ENCODE measurements at regions not wholly inside any gene's neighbourhood (a gene's known extent, or its start where the extent isn't known, plus 50 kb on each side); places are given as distances from the start of the nearest gene placed in this dataset.

DNA sequence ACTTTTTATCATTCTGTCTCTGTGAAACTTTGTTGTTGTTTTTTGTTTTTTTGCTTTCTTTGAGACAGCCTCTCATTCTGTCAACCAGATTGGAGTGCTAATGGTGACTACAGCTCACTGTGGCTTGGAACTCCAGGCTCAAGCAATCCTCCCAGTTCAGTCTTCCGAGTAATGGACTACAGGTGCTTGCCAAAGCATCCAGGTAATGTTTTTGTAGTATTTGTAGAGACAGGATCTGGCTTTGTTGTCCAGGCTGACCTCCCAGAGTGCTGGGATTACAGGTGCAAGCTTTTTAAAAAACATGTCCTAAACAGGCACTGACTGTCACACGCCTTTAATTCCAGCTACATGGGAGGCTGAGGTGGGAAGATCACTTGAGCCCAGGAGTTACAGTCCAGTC, 235.1 kb downstream of the MEF2C start:
- WGBS = 73% methylated on average over 2 of the region's 2 CpGs
- H3K36me3 ChIP-seq (ENCODE audit: control insufficient read depth in 4 of 4, insufficient read depth in 3 of 4, low read depth in 1 of 4, low read length in 3 of 4) = no peaks in the 10 kb centered on the region
- H3K9ac ChIP-seq (ENCODE audit: low read depth in 1 of 2, low read length in 2 of 2) = no peak overlapping the region
- H3K27me3 ChIP-seq (ENCODE audit: control insufficient read depth in 4 of 4, insufficient read depth in 4 of 4, low read length in 3 of 4) = peaks cover 0 to 4% (median 2%) of the 10 kb centered on the region in 4 donors
- DNase-seq (ENCODE audit: low spot score) = no peak
- H3K27ac ChIP-seq (ENCODE audit: low read depth in 1 of 2, low read length in 2 of 2) = no peak overlapping the region
- TF ChIP-seq, protein P1, sequence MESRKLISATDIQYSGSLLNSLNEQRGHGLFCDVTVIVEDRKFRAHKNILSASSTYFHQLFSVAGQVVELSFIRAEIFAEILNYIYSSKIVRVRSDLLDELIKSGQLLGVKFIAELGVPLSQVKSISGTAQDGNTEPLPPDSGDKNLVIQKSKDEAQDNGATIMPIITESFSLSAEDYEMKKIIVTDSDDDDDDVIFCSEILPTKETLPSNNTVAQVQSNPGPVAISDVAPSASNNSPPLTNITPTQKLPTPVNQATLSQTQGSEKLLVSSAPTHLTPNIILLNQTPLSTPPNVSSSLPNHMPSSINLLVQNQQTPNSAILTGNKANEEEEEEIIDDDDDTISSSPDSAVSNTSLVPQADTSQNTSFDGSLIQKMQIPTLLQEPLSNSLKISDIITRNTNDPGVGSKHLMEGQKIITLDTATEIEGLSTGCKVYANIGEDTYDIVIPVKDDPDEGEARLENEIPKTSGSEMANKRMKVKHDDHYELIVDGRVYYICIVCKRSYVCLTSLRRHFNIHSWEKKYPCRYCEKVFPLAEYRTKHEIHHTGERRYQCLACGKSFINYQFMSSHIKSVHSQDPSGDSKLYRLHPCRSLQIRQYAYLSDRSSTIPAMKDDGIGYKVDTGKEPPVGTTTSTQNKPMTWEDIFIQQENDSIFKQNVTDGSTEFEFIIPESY (IDR thresholded peaks at IDR 0.05) = no peak
- no peak for TF ChIP-seq TAF1 (conservative IDR thresholded peaks at IDR 0.05)
- TF ChIP-seq FOXA1 (IDR thresholded peaks at IDR 0.05) = no peak
- no peak for TF ChIP-seq YY1 (IDR thresholded peaks at IDR 0.05)
- no peak for TF ChIP-seq NR2F2 (IDR thresholded peaks at IDR 0.05)
- TF ChIP-seq HNF4A (conservative IDR thresholded peaks at IDR 0.05) = no peak
- TF ChIP-seq, protein P2, sequence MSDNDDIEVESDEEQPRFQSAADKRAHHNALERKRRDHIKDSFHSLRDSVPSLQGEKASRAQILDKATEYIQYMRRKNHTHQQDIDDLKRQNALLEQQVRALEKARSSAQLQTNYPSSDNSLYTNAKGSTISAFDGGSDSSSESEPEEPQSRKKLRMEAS (IDR thresholded peaks at IDR 0.05) = no peak
- TF ChIP-seq, protein P3, sequence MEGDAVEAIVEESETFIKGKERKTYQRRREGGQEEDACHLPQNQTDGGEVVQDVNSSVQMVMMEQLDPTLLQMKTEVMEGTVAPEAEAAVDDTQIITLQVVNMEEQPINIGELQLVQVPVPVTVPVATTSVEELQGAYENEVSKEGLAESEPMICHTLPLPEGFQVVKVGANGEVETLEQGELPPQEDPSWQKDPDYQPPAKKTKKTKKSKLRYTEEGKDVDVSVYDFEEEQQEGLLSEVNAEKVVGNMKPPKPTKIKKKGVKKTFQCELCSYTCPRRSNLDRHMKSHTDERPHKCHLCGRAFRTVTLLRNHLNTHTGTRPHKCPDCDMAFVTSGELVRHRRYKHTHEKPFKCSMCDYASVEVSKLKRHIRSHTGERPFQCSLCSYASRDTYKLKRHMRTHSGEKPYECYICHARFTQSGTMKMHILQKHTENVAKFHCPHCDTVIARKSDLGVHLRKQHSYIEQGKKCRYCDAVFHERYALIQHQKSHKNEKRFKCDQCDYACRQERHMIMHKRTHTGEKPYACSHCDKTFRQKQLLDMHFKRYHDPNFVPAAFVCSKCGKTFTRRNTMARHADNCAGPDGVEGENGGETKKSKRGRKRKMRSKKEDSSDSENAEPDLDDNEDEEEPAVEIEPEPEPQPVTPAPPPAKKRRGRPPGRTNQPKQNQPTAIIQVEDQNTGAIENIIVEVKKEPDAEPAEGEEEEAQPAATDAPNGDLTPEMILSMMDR (IDR thresholded peaks at IDR 0.05; ENCODE audit: low read depth, low read length, missing input control) = no peak
- no peak for TF ChIP-seq HNF4G (IDR thresholded peaks at IDR 0.05)
- TF ChIP-seq, protein P4, sequence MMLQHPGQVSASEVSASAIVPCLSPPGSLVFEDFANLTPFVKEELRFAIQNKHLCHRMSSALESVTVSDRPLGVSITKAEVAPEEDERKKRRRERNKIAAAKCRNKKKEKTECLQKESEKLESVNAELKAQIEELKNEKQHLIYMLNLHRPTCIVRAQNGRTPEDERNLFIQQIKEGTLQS (IDR thresholded peaks at IDR 0.05) = no peak
- TF ChIP-seq EGR1 (IDR thresholded peaks at IDR 0.05; ENCODE audit: low read depth in 2 of 2) = no peak
- no peak for TF ChIP-seq RAD21 (IDR thresholded peaks at IDR 0.05)
- TF ChIP-seq GABPA (IDR thresholded peaks at IDR 0.05 in 1 of 2, conservative IDR thresholded peaks at IDR 0.05 in 1 of 2) = no peak
- TF ChIP-seq, protein P5, sequence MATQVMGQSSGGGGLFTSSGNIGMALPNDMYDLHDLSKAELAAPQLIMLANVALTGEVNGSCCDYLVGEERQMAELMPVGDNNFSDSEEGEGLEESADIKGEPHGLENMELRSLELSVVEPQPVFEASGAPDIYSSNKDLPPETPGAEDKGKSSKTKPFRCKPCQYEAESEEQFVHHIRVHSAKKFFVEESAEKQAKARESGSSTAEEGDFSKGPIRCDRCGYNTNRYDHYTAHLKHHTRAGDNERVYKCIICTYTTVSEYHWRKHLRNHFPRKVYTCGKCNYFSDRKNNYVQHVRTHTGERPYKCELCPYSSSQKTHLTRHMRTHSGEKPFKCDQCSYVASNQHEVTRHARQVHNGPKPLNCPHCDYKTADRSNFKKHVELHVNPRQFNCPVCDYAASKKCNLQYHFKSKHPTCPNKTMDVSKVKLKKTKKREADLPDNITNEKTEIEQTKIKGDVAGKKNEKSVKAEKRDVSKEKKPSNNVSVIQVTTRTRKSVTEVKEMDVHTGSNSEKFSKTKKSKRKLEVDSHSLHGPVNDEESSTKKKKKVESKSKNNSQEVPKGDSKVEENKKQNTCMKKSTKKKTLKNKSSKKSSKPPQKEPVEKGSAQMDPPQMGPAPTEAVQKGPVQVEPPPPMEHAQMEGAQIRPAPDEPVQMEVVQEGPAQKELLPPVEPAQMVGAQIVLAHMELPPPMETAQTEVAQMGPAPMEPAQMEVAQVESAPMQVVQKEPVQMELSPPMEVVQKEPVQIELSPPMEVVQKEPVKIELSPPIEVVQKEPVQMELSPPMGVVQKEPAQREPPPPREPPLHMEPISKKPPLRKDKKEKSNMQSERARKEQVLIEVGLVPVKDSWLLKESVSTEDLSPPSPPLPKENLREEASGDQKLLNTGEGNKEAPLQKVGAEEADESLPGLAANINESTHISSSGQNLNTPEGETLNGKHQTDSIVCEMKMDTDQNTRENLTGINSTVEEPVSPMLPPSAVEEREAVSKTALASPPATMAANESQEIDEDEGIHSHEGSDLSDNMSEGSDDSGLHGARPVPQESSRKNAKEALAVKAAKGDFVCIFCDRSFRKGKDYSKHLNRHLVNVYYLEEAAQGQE (IDR thresholded peaks at IDR 0.05) = no peak
- TF ChIP-seq JUND (IDR thresholded peaks at IDR 0.05) = no peak
- no peak for TF ChIP-seq SP1 (IDR thresholded peaks at IDR 0.05)
- no peak for TF ChIP-seq RXRA (IDR thresholded peaks at IDR 0.05)
- no peaks in the 10 kb centered on the region for H3K4me1 ChIP-seq (ENCODE audit: control insufficient read depth in 4 of 4, insufficient read depth in 4 of 4, low read length in 3 of 4)
- no peak overlapping the region for H3K4me3 ChIP-seq (ENCODE audit: low read depth in 1 of 3, low read length in 3 of 3)
- H3K9me3 ChIP-seq (ENCODE audit: control insufficient read depth in 4 of 4, low read length in 3 of 4) = no peaks in the 10 kb centered on the region

DNA sequence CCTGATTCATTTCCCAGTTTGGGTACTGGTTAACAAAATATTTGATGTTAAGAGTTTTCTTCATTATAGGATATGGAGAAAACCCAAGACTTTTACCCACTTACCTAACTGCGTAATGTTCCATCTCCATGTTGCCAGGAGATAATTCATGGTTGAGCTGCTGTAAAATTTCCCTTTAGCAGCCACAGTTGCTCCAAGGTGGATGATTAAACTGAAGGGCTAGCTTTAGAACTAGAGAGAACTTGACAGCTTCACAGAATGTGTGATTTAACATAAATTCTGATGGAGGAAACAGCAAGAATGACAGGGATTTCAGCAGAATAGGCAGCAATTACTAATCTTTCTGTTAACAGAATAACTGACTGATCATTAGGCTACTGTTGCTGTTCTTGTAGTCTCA, 236.1 kb downstream of the MEF2C start:
- no peaks in the 10 kb centered on the region for H3K4me1 ChIP-seq (ENCODE audit: control insufficient read depth in 4 of 4, insufficient read depth in 4 of 4, low read length in 3 of 4)
- 90% methylated on average over 1 of the region's 1 CpG for WGBS
- H3K9me3 ChIP-seq (ENCODE audit: control insufficient read depth in 4 of 4, low read length in 3 of 4) = no peaks in the 10 kb centered on the region
- no peak for DNase-seq (ENCODE audit: low spot score)
- no peaks in the 10 kb centered on the region for H3K36me3 ChIP-seq (ENCODE audit: control insufficient read depth in 4 of 4, insufficient read depth in 3 of 4, low read depth in 1 of 4, low read length in 3 of 4)
- no peak for TF ChIP-seq FOXA1 (IDR thresholded peaks at IDR 0.05)
- TF ChIP-seq, protein P2 (IDR thresholded peaks at IDR 0.05) = no peak
- TF ChIP-seq EGR1 (IDR thresholded peaks at IDR 0.05; ENCODE audit: low read depth in 2 of 2) = no peak
- TF ChIP-seq RAD21 (IDR thresholded peaks at IDR 0.05) = no peak
- TF ChIP-seq, protein P4 (IDR thresholded peaks at IDR 0.05) = no peak
- TF ChIP-seq RXRA (IDR thresholded peaks at IDR 0.05) = no peak
- no peak for TF ChIP-seq HNF4A (conservative IDR thresholded peaks at IDR 0.05)
- TF ChIP-seq JUND (IDR thresholded peaks at IDR 0.05) = no peak
- TF ChIP-seq SP1 (IDR thresholded peaks at IDR 0.05) = no peak
- no peak overlapping the region for H3K4me3 ChIP-seq (ENCODE audit: low read depth in 1 of 3, low read length in 3 of 3)
- H3K27ac ChIP-seq (ENCODE audit: low read depth in 1 of 2, low read length in 2 of 2) = no peak overlapping the region
- peaks cover 0 to 4% (median 0%) of the 10 kb centered on the region in 4 donors for H3K27me3 ChIP-seq (ENCODE audit: control insufficient read depth in 4 of 4, insufficient read depth in 4 of 4, low read length in 3 of 4)
- no peak overlapping the region for H3K9ac ChIP-seq (ENCODE audit: low read depth in 1 of 2, low read length in 2 of 2)
